Body of pancreas (tissue), 4 donors: ENCODE measurements at regions not wholly inside any gene's neighbourhood (a gene's known extent, or its start where the extent isn't known, plus 50 kb on each side); places are given as distances from the start of the nearest gene placed in this dataset.

Experiments used
- ATAC-seq: fragments of 150-250 bp; one replicate; pipeline ENCODE4 v1.9.1; 2016
- DNase-seq, 4 donors: peaks; one replicate each; pipeline ENCODE4 v3.0.0-alpha.2; 2019
- H3K27ac ChIP-seq, 4 donors: fragments of 200-600 bp; sonication (generic); 1 replicate in 3 of 4; 2 replicates in 1 of 4; pipeline versions ENCODE4 v1.5.1 to v1.6.1; 2016 to 2019; ENCODE audit warnings: mild to moderate bottlenecking in 1 of 4, mixed read lengths in 1 of 4, moderate library complexity in 1 of 4
- H3K27me3 ChIP-seq, 2 donors: fragments of 200-600 bp; sonication (generic); one replicate each; pipeline ENCODE4 v1.6.0; 2016; ENCODE audit warnings: mild to moderate bottlenecking in 1 of 2
- H3K36me3 ChIP-seq, 2 donors: fragments of 200-600 bp; sonication (generic); replicated peaks in 1 of 2; 2 replicates each; pipeline ENCODE4 v1.5.1; 2016; ENCODE audit warnings: low read depth in 2 of 2; ENCODE audit not compliant: insufficient read depth in 1 of 2
- H3K4me1 ChIP-seq: fragments of 200-600 bp; sonication (generic); one replicate; pipeline ENCODE4 v1.6.0; 2016
- H3K4me3 ChIP-seq, 2 donors: fragments of 200-600 bp; sonication (generic); 1 replicate in 1 of 2; 2 replicates in 1 of 2; pipeline ENCODE4 v1.5.1; 2016 to 2019
- H3K9me3 ChIP-seq, 3 donors: fragments of 200-600 bp; sonication (generic); 1 replicate in 2 of 3; 2 replicates in 1 of 3; pipeline ENCODE4 v1.5.1; 2016
- POLR2A ChIP-seq, 3 donors: fragments of 450-650 bp; IDR thresholded peaks; one replicate each; pipeline ENCODE4 v1.6.1; 2016; ENCODE audit warnings: antibody characterized with exemption in 3 of 3, mild to moderate bottlenecking in 2 of 3
- WGBS, 2 donors: methylation state at CpG; one replicate each; pipeline ENCODE4 v1.1.5; 2017; 5-methylcytosine and 5-hydroxymethylcytosine counted together
- intact Hi-C: fragments of 100-400 bp; cut with DNase I; formaldehyde crosslinking; loops from one replicate; pipeline ENCODE4 v1.15.1; 2023
- TF ChIP-seq, protein P1 (sequence below), 7 experiments: fragments of 450-650 bp in 4 of 7; fragments of 200-600 bp in 3 of 7; sonication (generic) in 3 of 7; IDR thresholded peaks; one replicate each; pipeline ENCODE4 v1.5.1; 2016 to 2019; ENCODE audit warnings: antibody characterized with exemption in 7 of 7

DNA sequence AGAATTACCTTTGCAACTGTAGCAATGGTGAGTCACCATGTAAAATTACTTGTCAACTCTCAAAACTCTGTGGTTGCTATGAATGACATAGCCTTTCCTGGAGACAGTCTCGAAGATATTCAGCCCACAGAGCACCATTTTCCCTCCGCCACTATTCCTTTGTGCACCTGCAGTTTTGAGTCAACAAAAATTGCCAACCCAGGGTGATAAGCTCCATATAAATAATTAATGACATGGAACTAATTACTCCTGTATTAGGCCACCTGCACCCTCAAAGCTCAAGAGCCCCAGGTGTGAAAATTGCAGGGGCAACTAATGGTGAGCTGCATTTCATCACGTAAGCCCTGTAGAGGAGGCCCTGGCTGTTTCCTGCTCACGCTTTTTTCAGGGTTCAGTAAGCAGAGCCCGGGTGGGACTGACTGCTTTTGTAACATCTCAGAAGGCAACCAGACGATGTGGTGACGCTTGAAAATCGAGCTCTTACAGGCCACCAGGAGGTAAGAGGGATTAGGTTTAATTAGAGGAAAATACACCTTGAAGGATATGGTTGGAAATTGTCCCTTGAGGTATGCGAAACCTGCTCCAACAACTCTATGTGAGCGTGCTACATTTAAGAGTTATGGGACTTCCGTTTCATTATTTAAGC, 70.8 kb downstream of the BMP2 start:
- 52 to 66% methylated on average over 11 of the region's 11 CpGs for WGBS, 2 donors
- Histone ChIP-seq H3K4me1 (no peaks in the 10 kb centered on the region), H3K9me3 (no peaks in the 10 kb centered on the region), H3K27me3 (no peaks in the 10 kb centered on the region), H3K27ac (no peak overlapping the region), H3K4me3 (no peak overlapping the region), H3K36me3 (no peaks in the 10 kb centered on the region)
- TF ChIP-seq, protein P1, sequence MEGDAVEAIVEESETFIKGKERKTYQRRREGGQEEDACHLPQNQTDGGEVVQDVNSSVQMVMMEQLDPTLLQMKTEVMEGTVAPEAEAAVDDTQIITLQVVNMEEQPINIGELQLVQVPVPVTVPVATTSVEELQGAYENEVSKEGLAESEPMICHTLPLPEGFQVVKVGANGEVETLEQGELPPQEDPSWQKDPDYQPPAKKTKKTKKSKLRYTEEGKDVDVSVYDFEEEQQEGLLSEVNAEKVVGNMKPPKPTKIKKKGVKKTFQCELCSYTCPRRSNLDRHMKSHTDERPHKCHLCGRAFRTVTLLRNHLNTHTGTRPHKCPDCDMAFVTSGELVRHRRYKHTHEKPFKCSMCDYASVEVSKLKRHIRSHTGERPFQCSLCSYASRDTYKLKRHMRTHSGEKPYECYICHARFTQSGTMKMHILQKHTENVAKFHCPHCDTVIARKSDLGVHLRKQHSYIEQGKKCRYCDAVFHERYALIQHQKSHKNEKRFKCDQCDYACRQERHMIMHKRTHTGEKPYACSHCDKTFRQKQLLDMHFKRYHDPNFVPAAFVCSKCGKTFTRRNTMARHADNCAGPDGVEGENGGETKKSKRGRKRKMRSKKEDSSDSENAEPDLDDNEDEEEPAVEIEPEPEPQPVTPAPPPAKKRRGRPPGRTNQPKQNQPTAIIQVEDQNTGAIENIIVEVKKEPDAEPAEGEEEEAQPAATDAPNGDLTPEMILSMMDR (IDR thresholded peaks at IDR 0.05): no peak
- TF ChIP-seq POLR2A (IDR thresholded peaks at IDR 0.05): no peak
- intact Hi-C loops: no loop called here
- ATAC-seq (no peak), DNase-seq (no peak)

DNA sequence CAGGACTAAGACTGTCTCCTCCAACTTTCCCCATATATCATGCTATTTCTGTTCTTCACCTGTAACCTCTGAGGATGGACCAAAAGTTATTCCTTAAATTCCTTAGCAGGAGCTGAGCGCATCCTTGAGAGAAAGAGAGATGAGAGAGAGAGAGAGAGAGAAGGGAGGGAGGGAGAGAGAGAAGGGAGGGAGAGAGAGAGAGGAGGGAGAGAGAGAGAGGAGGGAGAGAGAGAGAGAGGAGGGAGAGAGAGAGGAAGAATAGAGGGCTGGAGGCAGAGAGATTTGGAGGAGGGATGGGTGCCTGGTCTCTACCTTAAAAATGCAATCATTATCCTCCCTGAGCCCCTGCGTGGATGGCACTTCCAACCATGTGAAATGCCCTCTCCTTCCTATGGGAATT, 73.6 kb downstream of the BMP2 start:
- no peaks in the 10 kb centered on the region for H3K27me3 ChIP-seq
- intact Hi-C loops: no loop called here
- DNase-seq (no peak), ATAC-seq (no peak)
- no peaks in the 10 kb centered on the region for H3K36me3 ChIP-seq
- WGBS, 2 donors: 64 to 69% methylated on average over 2 of the region's 2 CpGs
- no peak overlapping the region for H3K4me3 ChIP-seq
- no peak for TF ChIP-seq POLR2A (IDR thresholded peaks at IDR 0.05)
- TF ChIP-seq, protein P1 (IDR thresholded peaks at IDR 0.05): no peak
- no peaks in the 10 kb centered on the region for H3K9me3 ChIP-seq
- no peak overlapping the region for H3K27ac ChIP-seq
- no peaks in the 10 kb centered on the region for H3K4me1 ChIP-seq

DNA sequence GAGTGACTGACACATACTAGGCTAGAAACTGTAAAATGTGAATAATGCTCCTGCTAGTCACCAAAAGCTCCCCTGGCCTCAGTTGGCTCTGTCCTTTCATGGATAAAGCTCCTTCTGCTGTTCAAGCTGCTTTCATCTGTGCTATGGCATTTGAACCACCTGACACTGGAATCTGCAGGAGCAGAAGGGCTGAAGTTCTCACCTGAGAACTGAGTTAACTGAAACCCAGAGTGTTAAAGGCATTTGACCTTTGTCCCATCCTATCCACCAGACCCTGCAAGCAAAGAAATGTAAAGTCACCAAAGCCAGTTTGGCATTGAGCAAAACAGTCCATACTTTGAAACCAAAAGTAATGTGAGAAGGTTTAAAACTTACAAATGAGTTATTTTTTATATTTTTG, 77.7 kb downstream of the BMP2 start:
- no peak for ATAC-seq
- intact Hi-C loops: no loop called here
- Histone ChIP-seq H3K36me3 (no peaks in the 10 kb centered on the region), H3K9me3 (no peaks in the 10 kb centered on the region), H3K27me3 (no peaks in the 10 kb centered on the region), H3K4me1 (no peaks in the 10 kb centered on the region), H3K27ac (no peak overlapping the region), H3K4me3 (no peak overlapping the region)
- TF ChIP-seq, protein P1 (IDR thresholded peaks at IDR 0.05): no peak
- no peak for TF ChIP-seq POLR2A (IDR thresholded peaks at IDR 0.05)
- no peak for DNase-seq

DNA sequence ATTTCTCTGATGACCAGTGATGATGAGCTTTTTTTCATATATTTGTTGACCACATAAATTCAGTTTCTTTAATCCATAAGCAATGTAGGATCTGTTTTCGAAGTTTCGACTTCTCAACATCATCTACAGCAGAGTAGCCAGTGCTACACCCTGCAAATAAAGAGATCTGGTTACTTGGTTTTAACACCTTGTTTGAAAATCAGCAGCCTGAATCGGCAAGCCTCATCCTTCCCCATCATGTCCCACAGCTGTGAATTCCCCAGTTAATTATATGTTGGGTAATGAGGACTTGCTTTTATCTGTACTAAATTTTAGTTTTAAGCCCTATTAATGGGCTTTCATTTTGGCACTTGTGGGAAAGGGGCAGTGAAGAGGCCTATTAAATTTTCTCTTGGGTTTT, 80.6 kb downstream of the BMP2 start:
- Histone ChIP-seq H3K4me3 (no peak overlapping the region), H3K27ac (no peak overlapping the region), H3K27me3 (no peaks in the 10 kb centered on the region), H3K36me3 (no peaks in the 10 kb centered on the region), H3K9me3 (no peaks in the 10 kb centered on the region), H3K4me1 (no peaks in the 10 kb centered on the region)
- TF ChIP-seq, protein P1 (IDR thresholded peaks at IDR 0.05): no peak
- TF ChIP-seq POLR2A (IDR thresholded peaks at IDR 0.05): no peak
- DNase-seq: no peak
- ATAC-seq: no peak
- WGBS, 2 donors: 57 to 59% methylated on average over 3 of the region's 3 CpGs
- intact Hi-C loops: no loop called here

DNA sequence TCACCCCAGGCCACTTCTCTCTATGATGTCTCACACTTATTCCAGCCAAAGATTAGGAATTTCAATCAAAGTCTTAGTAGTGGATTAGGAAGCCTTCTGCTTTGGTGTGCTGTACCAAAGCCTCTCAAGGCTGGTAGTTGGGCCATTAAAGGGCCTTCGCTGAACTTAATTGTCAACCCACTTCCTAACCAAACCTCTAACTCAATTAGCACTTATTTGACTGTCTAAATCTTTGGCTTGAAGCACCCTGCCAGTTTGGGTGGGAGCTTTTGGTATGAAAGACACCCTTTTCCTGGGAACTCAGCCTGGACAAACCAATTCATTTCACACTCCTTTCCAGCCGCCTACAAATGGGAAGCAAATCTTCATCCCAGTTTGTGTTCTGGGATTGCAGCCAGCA, 81.5 kb downstream of the BMP2 start:
- ATAC-seq (no peak), DNase-seq (no peak)
- WGBS, 2 donors: 39 to 48% methylated on average over 2 of the region's 2 CpGs

More for the DNA sequence above, 81.5 kb downstream of the BMP2 start:
- Histone ChIP-seq H3K4me1 (no peaks in the 10 kb centered on the region), H3K27ac (no peak overlapping the region), H3K27me3 (no peaks in the 10 kb centered on the region), H3K4me3 (no peak overlapping the region), H3K36me3 (no peaks in the 10 kb centered on the region), H3K9me3 (no peaks in the 10 kb centered on the region)
- intact Hi-C loops: no loop called here
- no peak for TF ChIP-seq POLR2A (IDR thresholded peaks at IDR 0.05)
- TF ChIP-seq, protein P1 (IDR thresholded peaks at IDR 0.05): no peak
